Adrenal gland (tissue), 5 donors: ENCODE measurements at regions not wholly inside any gene's neighbourhood (a gene's known extent, or its start where the extent isn't known, plus 50 kb on each side); places are given as distances from the start of the nearest gene placed in this dataset.

Source experiments
- CTCF ChIP-seq, 6 experiments: fragments of 450-650 bp in 4 of 6; fragments of 200-600 bp in 2 of 6; sonication (generic) in 1 of 6; IDR thresholded peaks; 1 replicate in 5 of 6; 2 replicates in 1 of 6; pipeline versions ENCODE4 v1.5.1 to v1.8.0; 2016 to 2021; ENCODE audit warnings: antibody characterized with exemption in 6 of 6, mild to moderate bottlenecking in 2 of 6, moderate library complexity in 1 of 6
- POLR2A ChIP-seq, 2 donors: fragments of 450-650 bp; IDR thresholded peaks; one replicate each; pipeline ENCODE4 v1.6.1; 2017; ENCODE audit warnings: antibody characterized with exemption in 2 of 2, mild to moderate bottlenecking in 2 of 2, moderate library complexity in 1 of 2
- donor health status: DM: no; HTN: no; CAD: no.

- TF ChIP-seq CTCF (IDR thresholded peaks at IDR 0.05) = no peak
- no peak for TF ChIP-seq POLR2A (IDR thresholded peaks at IDR 0.05)
These were observed 885.2 kb upstream of the SORCS1 start for GRCh38 chr10:108049668-108050067.
